Calu3 (cell line): ENCODE measurements at regions not wholly inside any gene's neighbourhood (a gene's known extent, or its start where the extent isn't known, plus 50 kb on each side); places are given as distances from the start of the nearest gene placed in this dataset.

Experiments
- BruUV-seq: library from RNA; stranded (reverse); fragments of 400-500 nt; replicated peaks from 2 replicates; lab custom pipeline; 2021; lab: Mats Ljungman, UMichigan
- CTCF ChIA-PET: fragments of 300-600 bp; sonication (Branson Sonifier 250); formaldehyde crosslinking; loops from one replicate; lab custom pipeline; 2022; ENCODE audit warnings: antibody characterized with exemption; lab: Charles Lee
- DNase-seq: peaks from one replicate; pipeline ENCODE4 v3.0.0; 2022
- H3K27ac Mint-ChIP-seq: one replicate; pipeline ENCODE4 v1.8.0; 2022; ENCODE audit warnings: mixed read lengths; ENCODE audit not compliant: unreplicated experiment
- H3K27me3 Mint-ChIP-seq: one replicate; pipeline ENCODE4 v1.8.0; 2022; ENCODE audit warnings: mixed read lengths; ENCODE audit not compliant: unreplicated experiment
- H3K36me3 Mint-ChIP-seq: one replicate; pipeline ENCODE4 v1.8.0; 2022; ENCODE audit warnings: mild to moderate bottlenecking, moderate library complexity, mixed read lengths; ENCODE audit not compliant: insufficient read depth, unreplicated experiment
- H3K4me1 Mint-ChIP-seq: one replicate; pipeline ENCODE4 v1.8.0; 2022; ENCODE audit warnings: mild to moderate bottlenecking, low read depth, mixed read lengths; ENCODE audit not compliant: unreplicated experiment
- H3K4me3 Mint-ChIP-seq: one replicate; pipeline ENCODE4 v1.8.0; 2022; ENCODE audit warnings: mild to moderate bottlenecking, low read depth, moderate library complexity, mixed read lengths; ENCODE audit not compliant: unreplicated experiment
- H3K9me3 Mint-ChIP-seq: one replicate; pipeline ENCODE4 v1.8.0; 2022; ENCODE audit warnings: low read depth, mixed read lengths; ENCODE audit not compliant: unreplicated experiment
- CTCF ChIP-seq: fragments of 200-600 bp; IDR thresholded peaks from one replicate; pipeline ENCODE4 v1.8.0; 2022; ENCODE audit warnings: antibody characterized with exemption; ENCODE audit not compliant: unreplicated experiment
- intact Hi-C: fragments of 100-400 bp; cut with micrococcal nuclease; formaldehyde crosslinking; loops from one replicate; pipeline ENCODE4 v1.10.0; 2022; ENCODE audit not compliant: unreplicated experiment

- no TSS peak for BruUV-seq
These were observed 129.9 kb upstream of the BANK1 start for GRCh38 chr4:101660607-101661006.

GRCh38 chr4:101655857-101656256, 134.7 kb upstream of the BANK1 start:
- H3K9me3 Mint-ChIP-seq: no peaks in the 10 kb centered on the region
- no peaks in the 10 kb centered on the region for H3K36me3 Mint-ChIP-seq
- H3K27ac Mint-ChIP-seq: no peak overlapping the region
- no TSS peak for BruUV-seq
- H3K4me3 Mint-ChIP-seq: no peak overlapping the region
- DNase-seq: no peak
- TF ChIP-seq CTCF: no peak
- H3K27me3 Mint-ChIP-seq: no peaks in the 10 kb centered on the region
- intact Hi-C loops: no loop called here
- CTCF ChIA-PET: no interaction called here
- no peaks in the 10 kb centered on the region for H3K4me1 Mint-ChIP-seq

More at GRCh38 chr4:101660607-101661006, 129.9 kb upstream of the BANK1 start:
- CTCF ChIA-PET: interaction anchor here (0.5 kb wide), 1 partner anchor 521 kb away, joined by 7 read pairs; no protein-coding TSS in a partner anchor
- Mint-ChIP-seq H3K4me1 (no peaks in the 10 kb centered on the region), H3K4me3 (no peak overlapping the region), H3K27ac (no peak overlapping the region), H3K36me3 (no peaks in the 10 kb centered on the region), H3K9me3 (no peaks in the 10 kb centered on the region), H3K27me3 (no peaks in the 10 kb centered on the region)
- intact Hi-C loops: no loop called here
- DNase-seq: no peak
- TF ChIP-seq CTCF: no peak

GRCh38 chr4:101655005-101655404, 135.5 kb upstream of the BANK1 start:
- CTCF ChIA-PET: no interaction called here
- Mint-ChIP-seq H3K4me1 (no peaks in the 10 kb centered on the region), H3K27me3 (no peaks in the 10 kb centered on the region), H3K36me3 (no peaks in the 10 kb centered on the region), H3K9me3 (no peaks in the 10 kb centered on the region), H3K27ac (no peak overlapping the region), H3K4me3 (no peak overlapping the region)
- intact Hi-C loops: no loop called here
- TF ChIP-seq CTCF: no peak
- BruUV-seq: no TSS peak
- no peak for DNase-seq

GRCh38 chr4:101651778-101652177, 138.8 kb upstream of the BANK1 start:
- BruUV-seq: no TSS peak
- H3K27ac Mint-ChIP-seq: no peak overlapping the region
- no peak for TF ChIP-seq CTCF
- CTCF ChIA-PET: no interaction called here
- no peaks in the 10 kb centered on the region for H3K27me3 Mint-ChIP-seq
- H3K36me3 Mint-ChIP-seq: no peaks in the 10 kb centered on the region
- no peak for DNase-seq
- H3K4me1 Mint-ChIP-seq: no peaks in the 10 kb centered on the region
- intact Hi-C loops: no loop called here
- H3K4me3 Mint-ChIP-seq: no peak overlapping the region
- no peaks in the 10 kb centered on the region for H3K9me3 Mint-ChIP-seq
